Stomach (tissue), 4 donors: ENCODE measurements at regions not wholly inside any gene's neighbourhood (a gene's known extent, or its start where the extent isn't known, plus 50 kb on each side); places are given as distances from the start of the nearest gene placed in this dataset.

Source experiments
- CTCF ChIP-seq, 7 experiments: fragments of 450-650 bp in 4 of 7; fragments of 200-600 bp in 3 of 7; sonication (generic) in 3 of 7; IDR thresholded peaks; one replicate each; pipeline ENCODE4 v1.5.1; 2016 to 2019; ENCODE audit warnings: antibody characterized with exemption in 7 of 7, control low read depth in 2 of 7, mild to moderate bottlenecking in 1 of 7
- EP300 ChIP-seq: sonication (generic); formaldehyde crosslinking; IDR thresholded peaks from one replicate; pipeline ENCODE4 v1.6.1; 2017; ENCODE audit warnings: antibody characterized with exemption
- POLR2A ChIP-seq, 4 donors: fragments of 450-650 bp; IDR thresholded peaks; one replicate each; pipeline ENCODE4 v1.6.1; 2016; ENCODE audit warnings: antibody characterized with exemption in 4 of 4, control low read depth in 2 of 4, mild to moderate bottlenecking in 1 of 4, moderate library complexity in 1 of 4
- POLR2AphosphoS5 ChIP-seq, 3 donors: sonication (generic); formaldehyde crosslinking; IDR thresholded peaks; one replicate each; pipeline ENCODE4 v1.6.1; 2016; ENCODE audit warnings: antibody characterized with exemption in 3 of 3

GRCh38 chr13:58830841-58831240 is 1199.3 kb downstream of the PCDH17 start:
- TF ChIP-seq POLR2A (IDR thresholded peaks at IDR 0.05), result no peak
- no peak for TF ChIP-seq CTCF (IDR thresholded peaks at IDR 0.05)
- TF ChIP-seq POLR2AphosphoS5 (IDR thresholded peaks at IDR 0.05), result no peak
- TF ChIP-seq EP300, result no peak
